Kidney (tissue), 13 donors: ENCODE measurements at regions not wholly inside any gene's neighbourhood (a gene's known extent, or its start where the extent isn't known, plus 50 kb on each side); places are given as distances from the start of the nearest gene placed in this dataset.
"Not testable (repeated sequence)": the region's sequence is repeated elsewhere in the genome, so short reads cannot be mapped to it uniquely, and the experiment has no call there.

Experiments used
- DNase-seq, 5 donors: peaks; one replicate each; pipeline ENCODE4 v3.0.0-alpha.2; 2013 to 2020
- FAIRE-seq: peaks from 2 replicates; lab custom pipeline; 2012; peaks lifted over from hg19 to GRCh38; lab: Jason Lieb, UNC
- H3K27ac ChIP-seq, 2 donors: one replicate each; pipeline ENCODE4 v1.7.0; 2013; ENCODE audit warnings: low read depth in 2 of 2, low read length in 2 of 2, inconsistent platforms in 1 of 2
- H3K27me3 ChIP-seq: one replicate; pipeline ENCODE4 v1.7.1; 2013; ENCODE audit warnings: low read length, inconsistent platforms; ENCODE audit not compliant: control insufficient read depth, insufficient read depth
- H3K36me3 ChIP-seq, 3 donors: one replicate each; pipeline versions ENCODE4 v1.7.0 to v1.7.1; 2013; ENCODE audit warnings: low read length in 3 of 3, control low read depth in 1 of 3, inconsistent platforms in 1 of 3; ENCODE audit not compliant: insufficient read depth in 3 of 3, control insufficient read depth in 2 of 3
- H3K4me1 ChIP-seq, 3 donors: one replicate each; pipeline versions ENCODE4 v1.7.0 to v1.7.1; 2013; ENCODE audit warnings: low read length in 3 of 3, inconsistent platforms in 1 of 3, low read depth in 1 of 3; ENCODE audit not compliant: control insufficient read depth in 2 of 3, insufficient read depth in 2 of 3
- H3K4me3 ChIP-seq, 3 donors: one replicate each; pipeline versions ENCODE4 v1.7.0 to v1.8.1; 2013; ENCODE audit warnings: low read length in 3 of 3, control low read depth in 1 of 3, inconsistent platforms in 1 of 3
- H3K9ac ChIP-seq, 3 donors: one replicate each; pipeline versions ENCODE4 v1.7.0 to v1.7.1; 2013; ENCODE audit warnings: low read length in 3 of 3, control low read depth in 1 of 3, inconsistent platforms in 1 of 3
- H3K9me3 ChIP-seq, 3 donors: one replicate each; pipeline versions ENCODE4 v1.7.0 to v1.7.1; 2013; ENCODE audit warnings: low read length in 3 of 3, control low read depth in 1 of 3, inconsistent platforms in 1 of 3; ENCODE audit not compliant: control insufficient read depth in 2 of 3, insufficient read depth in 1 of 3
- CTCF ChIP-seq: IDR thresholded peaks from 3 replicates; pipeline ENCODE4 v1.5.1; 2012; ENCODE audit warnings: mild to moderate bottlenecking, moderate library complexity, borderline replicate concordance; ENCODE audit not compliant: insufficient read depth; ENCODE audit errors: extremely low read depth
- intact Hi-C: fragments of 100-400 bp; cut with DNase I; formaldehyde crosslinking; loops from one replicate; pipeline ENCODE4 v1.11.1; 2022
- donor health status: control.
- donor health status: control.
- donor health status: control.
- donor health status: control.
- donor health status: control.
- donor health status: DM: yes; HTN: yes; CAD: no.
- donor health status: Normal renal cell carcinoma (clear cell type).

- H3K4me3 ChIP-seq, intact Hi-C loops, H3K27me3 ChIP-seq, H3K9me3 ChIP-seq, H3K27ac ChIP-seq, FAIRE-seq, H3K36me3 ChIP-seq, H3K9ac ChIP-seq, H3K4me1 ChIP-seq: not testable (repeated sequence)
- DNase-seq, result peak in 1 of 5 donors; percentile 35
Measured at GRCh38 chr9:65454666-65455065, 169.7 kb upstream of the FOXD4L5 start.

DNA sequence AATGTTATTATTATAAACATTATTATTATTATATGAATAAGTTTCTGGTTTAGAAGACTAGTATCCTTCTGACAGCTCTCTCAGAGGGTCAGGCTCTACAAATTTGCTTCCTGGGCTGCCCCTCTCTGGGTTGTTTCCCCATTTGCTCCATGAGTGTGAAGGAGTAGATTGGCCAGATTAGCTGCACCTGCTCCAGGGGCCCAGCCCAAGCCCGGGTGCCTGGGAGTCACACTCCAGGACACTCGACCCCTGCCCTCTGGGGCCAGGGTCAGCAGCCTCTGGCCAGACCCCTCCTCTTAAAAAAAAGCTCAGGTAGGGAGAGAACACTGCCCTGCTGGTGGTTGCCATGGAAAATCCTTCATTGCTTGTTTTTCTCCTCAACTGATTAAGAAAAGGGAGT is 169.0 kb upstream of the FOXD4L5 start:
- FAIRE-seq, H3K9me3 ChIP-seq, H3K4me3 ChIP-seq, H3K36me3 ChIP-seq, H3K27ac ChIP-seq, H3K27me3 ChIP-seq, intact Hi-C loops, H3K4me1 ChIP-seq, H3K9ac ChIP-seq: not testable (repeated sequence)
- DNase-seq, result peak in 1 of 5 donors; percentile 32

DNA sequence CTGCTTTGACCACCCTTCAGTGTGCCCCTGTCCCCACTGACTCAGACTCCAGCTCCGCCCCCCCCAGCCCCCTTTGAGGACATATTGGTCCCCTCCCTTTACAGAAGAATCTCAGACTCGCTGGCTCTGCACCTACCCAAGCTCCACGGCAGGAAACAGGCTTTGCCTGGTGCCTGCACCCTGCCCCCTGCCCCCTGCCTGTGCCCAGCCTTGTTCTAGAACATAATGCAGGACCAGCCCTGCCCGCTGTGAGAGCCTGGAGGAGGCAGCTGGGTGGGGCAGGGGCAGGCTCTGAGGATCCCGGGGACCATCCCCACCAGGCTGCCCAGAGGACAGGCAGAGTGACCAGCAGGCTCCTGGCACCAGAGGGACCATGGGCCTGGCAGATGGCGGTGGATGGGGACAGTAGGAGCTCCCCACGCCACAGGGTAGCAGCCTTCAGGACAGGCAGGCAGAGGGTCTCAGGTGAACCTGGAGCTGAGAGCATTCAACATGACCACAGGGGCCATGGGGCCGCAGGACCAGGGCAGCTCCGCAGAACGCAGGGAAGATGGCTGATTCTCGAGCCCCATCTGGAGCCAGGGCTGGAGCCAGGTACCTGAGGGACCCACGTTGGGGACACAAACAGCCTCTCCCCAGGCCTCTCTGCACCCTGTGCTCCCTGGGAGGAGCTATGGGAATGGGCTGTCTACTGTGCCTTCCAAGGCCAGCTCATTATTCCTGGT is 165.0 kb upstream of the FOXD4L5 start:
- H3K4me3 ChIP-seq, FAIRE-seq, H3K27ac ChIP-seq, H3K9ac ChIP-seq, H3K9me3 ChIP-seq, H3K36me3 ChIP-seq, H3K27me3 ChIP-seq, H3K4me1 ChIP-seq, intact Hi-C loops: not testable (repeated sequence)
- DNase-seq, result peak in 1 of 5 donors; percentile 43

DNA sequence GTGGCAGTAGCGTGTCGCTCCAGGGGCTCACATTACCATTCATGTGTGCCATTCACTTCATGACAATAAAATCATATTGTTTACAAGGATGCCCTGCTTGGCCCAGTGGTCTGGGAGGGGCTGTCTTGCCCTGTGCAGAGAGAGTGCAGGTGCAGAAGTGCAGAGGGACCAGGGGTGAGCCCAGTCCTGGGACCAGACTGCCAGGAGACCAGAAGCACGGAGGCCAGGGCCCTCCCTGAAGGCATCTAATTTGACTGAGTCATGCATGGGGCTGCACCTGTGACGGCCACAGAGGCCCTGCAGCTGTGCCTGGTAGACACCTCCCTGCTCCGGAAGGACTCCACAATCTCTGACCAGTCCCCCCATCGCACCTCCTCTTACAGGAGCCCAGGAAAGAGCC is 164.4 kb upstream of the FOXD4L5 start:
- intact Hi-C loops, result no loop called here
- no peak for TF ChIP-seq CTCF
- FAIRE-seq (no peak), DNase-seq (peak in 1 of 5 donors; percentile 45)
- no peak overlapping the region for H3K9ac ChIP-seq
- no peaks in the 10 kb centered on the region for H3K27me3 ChIP-seq
- H3K4me1 ChIP-seq, result no peaks in the 10 kb centered on the region
- H3K9me3 ChIP-seq, result no peaks in the 10 kb centered on the region
- H3K36me3 ChIP-seq, result no peaks in the 10 kb centered on the region
- no peak overlapping the region for H3K4me3 ChIP-seq
- H3K27ac ChIP-seq, result no peak overlapping the region

DNA sequence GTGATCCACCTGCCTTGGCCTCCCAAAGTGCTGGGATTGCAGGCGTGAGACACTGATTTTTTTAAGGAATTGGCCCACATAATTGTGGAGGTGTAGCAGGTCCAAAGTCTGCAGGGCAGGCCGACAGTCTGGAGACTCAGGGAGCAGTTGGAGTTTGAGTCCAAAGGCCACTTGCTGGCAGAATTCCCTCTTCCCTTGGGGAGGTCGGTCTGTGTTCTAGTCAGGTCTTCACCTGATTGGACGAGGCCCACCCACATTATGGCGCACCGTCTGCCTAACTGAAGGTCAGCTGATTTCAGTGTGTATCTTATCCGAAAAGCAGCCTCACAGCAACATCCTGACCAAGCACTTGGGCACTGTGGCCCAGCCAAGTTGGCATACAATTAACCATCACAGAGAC is 162.1 kb upstream of the FOXD4L5 start:
- intact Hi-C loops, H3K9ac ChIP-seq, H3K4me3 ChIP-seq, H3K27me3 ChIP-seq, H3K9me3 ChIP-seq, FAIRE-seq, H3K4me1 ChIP-seq, H3K36me3 ChIP-seq, H3K27ac ChIP-seq, DNase-seq: not testable (repeated sequence)

- H3K9ac ChIP-seq, H3K4me1 ChIP-seq, H3K4me3 ChIP-seq, H3K27ac ChIP-seq, FAIRE-seq, H3K36me3 ChIP-seq, H3K9me3 ChIP-seq, intact Hi-C loops, H3K27me3 ChIP-seq: not testable (repeated sequence)
- DNase-seq, result peak in 1 of 5 donors; percentile 33
Measured at GRCh38 chr9:65445991-65446390, 161.0 kb upstream of the FOXD4L5 start.
